Heart left ventricle (tissue), 13 donors: ENCODE measurements at regions not wholly inside any gene's neighbourhood (a gene's known extent, or its start where the extent isn't known, plus 50 kb on each side); places are given as distances from the start of the nearest gene placed in this dataset.
"Not testable (repeated sequence)": the region's sequence is repeated elsewhere in the genome, so short reads cannot be mapped to it uniquely, and the experiment has no call there.

Experiments
- CTCF ChIP-seq, 12 donors: fragments of 200-600 bp; sonication (generic) in 4 of 12; IDR thresholded peaks; one replicate each; pipeline versions ENCODE4 v1.5.0 to v1.8.0; 2018 to 2022; ENCODE audit warnings: antibody characterized with exemption in 12 of 12, mild to moderate bottlenecking in 5 of 12
- POLR2A ChIP-seq, 2 donors: fragments of 450-650 bp; IDR thresholded peaks; one replicate each; pipeline ENCODE4 v1.6.1; 2017; ENCODE audit warnings: antibody characterized with exemption in 2 of 2, mild to moderate bottlenecking in 2 of 2, moderate library complexity in 2 of 2
- donor health status: ischemic (EF 13 %, LVEDD 7.1; RV severe dilation, severe dysfunction).
- donor health status: DM: no; HTN: yes; CAD: no.
- donor health status: DM: no; HTN: no; CAD: no.
- donor health status: ischemic (EF 25% LVEDD 6.9; RV normal size, moderate dysfunction).
- donor health status: ischemic (EF 25% LVEDD 5.7; RV mildly dilated, moderate dysfunction).
- donor health status: ischemic (EF 35%, LVEDD 5.7; RV mildly dilated, moderate dysfunction).
- donor health status: nonischemic (EF 11% LVEDD 7.7; RV severe dilation, severe dysfunction).
- donor health status: DM: yes; HTN: yes; CAD: no.
- donor health status: PGD.
- donor health status: ischemic (EF 29% LVEDD 5.4; RV normal size, mild dysfunction).
- donor health status: nonischemic (EF 23%, LVEDD 6.1; RV moderate dilation, normal function).

GRCh38 chr10:38310111-38310510 lies 216.0 kb downstream of the ZNF37A start:
- not testable (repeated sequence) for TF ChIP-seq CTCF, POLR2A (IDR thresholded peaks at IDR 0.05)
